Sigmoid colon (tissue), 6 donors: ENCODE measurements at regions not wholly inside any gene's neighbourhood (a gene's known extent, or its start where the extent isn't known, plus 50 kb on each side); places are given as distances from the start of the nearest gene placed in this dataset.

ENCODE experiments used
- DNase-seq: peaks from one replicate; pipeline ENCODE4 v3.0.0-alpha.2; 2019
- H3K27ac ChIP-seq, 4 donors: fragments of 200-600 bp; sonication (generic); one replicate each; pipeline ENCODE4 v1.5.1; 2016 to 2019; ENCODE audit warnings: mild to moderate bottlenecking in 1 of 4
- H3K27me3 ChIP-seq, 3 donors: fragments of 200-600 bp; sonication (generic); one replicate each; pipeline ENCODE4 v1.5.1; 2019; ENCODE audit warnings: mild to moderate bottlenecking in 1 of 3
- H3K36me3 ChIP-seq, 4 donors: fragments of 200-600 bp; sonication (generic); one replicate each; pipeline ENCODE4 v1.5.1; 2016 to 2019
- H3K4me1 ChIP-seq, 4 donors: fragments of 200-600 bp; sonication (generic); one replicate each; pipeline ENCODE4 v1.5.1; 2017 to 2019
- H3K4me3 ChIP-seq, 4 donors: fragments of 200-600 bp; sonication (generic); one replicate each; pipeline ENCODE4 v1.5.1; 2017 to 2019; ENCODE audit warnings: mild to moderate bottlenecking in 2 of 4, moderate library complexity in 1 of 4
- H3K9me3 ChIP-seq, 4 donors: fragments of 200-600 bp in 3 of 4; sonication (generic) in 3 of 4; one replicate each; pipeline versions ENCODE4 v1.5.1 to v1.6.1; 2013 to 2019
- CTCF ChIP-seq, 4 experiments: fragments of 450-650 bp in 3 of 4; fragments of 200-600 bp in 1 of 4; IDR thresholded peaks; one replicate each; pipeline ENCODE4 v1.5.1; 2016 to 2019; ENCODE audit warnings: antibody characterized with exemption in 4 of 4, mild to moderate bottlenecking in 3 of 4, moderate library complexity in 2 of 4
- EP300 ChIP-seq, 4 donors: sonication (generic); formaldehyde crosslinking; IDR thresholded peaks; one replicate each; pipeline ENCODE4 v1.6.1; 2017; ENCODE audit warnings: antibody characterized with exemption in 4 of 4
- POLR2A ChIP-seq, 2 donors: fragments of 450-650 bp; IDR thresholded peaks; one replicate each; pipeline ENCODE4 v1.6.1; 2016; ENCODE audit warnings: antibody characterized with exemption in 2 of 2, mild to moderate bottlenecking in 2 of 2, moderate library complexity in 2 of 2
- POLR2AphosphoS5 ChIP-seq, 4 donors: sonication (generic); formaldehyde crosslinking; IDR thresholded peaks; one replicate each; pipeline ENCODE4 v1.6.1; 2017; ENCODE audit warnings: antibody characterized with exemption in 4 of 4
- WGBS, 2 donors: extraction: QIAGEN DNeasy Blood & Tissue Kit; methylation state at CpG; one replicate each; pipeline ENCODE4 v1.1.7; 2013; 5-methylcytosine and 5-hydroxymethylcytosine counted together
- intact Hi-C: fragments of 100-400 bp; cut with DNase I; formaldehyde crosslinking; loops from one replicate; pipeline ENCODE4 v1.15.1; 2023
- donor health status: healthy with polysubstance abuse.
- donor health status: healthy.

DNA sequence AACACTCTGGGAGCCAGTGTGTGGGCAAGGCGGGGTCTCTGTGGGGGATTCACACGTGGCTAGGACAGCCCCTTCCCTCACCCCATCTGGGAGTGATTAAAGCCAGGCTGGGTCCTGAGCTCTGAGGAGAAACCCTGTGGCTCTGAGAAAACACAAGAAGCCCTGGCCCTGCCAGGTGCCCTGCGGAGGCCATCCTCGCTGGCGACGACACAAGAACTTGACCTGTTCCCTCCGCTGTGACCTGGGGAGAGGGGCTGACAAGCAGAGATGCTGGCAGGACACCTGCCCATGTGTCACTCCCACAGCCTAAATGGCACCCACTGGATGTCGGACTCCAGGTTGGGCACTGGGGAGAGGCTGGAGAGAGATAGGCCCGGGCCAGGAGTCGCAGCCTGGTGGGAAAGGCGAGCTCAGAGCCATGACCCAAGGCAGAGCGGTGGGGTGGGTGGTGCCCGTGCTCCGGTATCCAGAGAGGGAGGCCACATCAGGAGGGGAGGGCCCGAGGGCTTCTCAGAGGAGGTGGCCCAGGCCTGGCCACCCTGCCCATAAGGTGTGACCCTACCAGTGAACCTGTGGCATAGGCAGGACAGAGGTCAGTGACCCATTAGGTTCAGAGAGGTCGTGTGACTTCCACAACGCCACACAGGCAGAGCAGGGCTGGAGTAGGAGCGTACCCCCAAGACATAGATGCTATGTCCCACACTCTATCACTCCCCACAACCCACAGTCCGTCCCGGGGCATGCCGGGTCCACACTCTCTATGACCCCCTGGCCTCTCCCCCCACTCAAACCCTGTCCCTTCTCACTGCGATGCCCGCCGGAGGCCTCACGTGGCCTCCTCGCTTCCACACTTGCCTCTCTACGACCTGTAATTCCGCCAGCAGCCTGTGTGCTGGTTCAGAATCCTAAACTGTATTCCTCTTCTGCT lies 59.4 kb upstream of the HPCAL1 start:
- no peak overlapping the region for H3K27ac ChIP-seq
- no peaks in the 10 kb centered on the region for H3K9me3 ChIP-seq
- peak; percentile 48 for DNase-seq
- no peaks in the 10 kb centered on the region for H3K27me3 ChIP-seq
- no peaks in the 10 kb centered on the region for H3K4me1 ChIP-seq
- TF ChIP-seq EP300 (IDR thresholded peaks at IDR 0.05) (no peak), POLR2A (IDR thresholded peaks at IDR 0.05) (no peak), CTCF (IDR thresholded peaks at IDR 0.05) (no peak), POLR2AphosphoS5 (IDR thresholded peaks at IDR 0.05) (no peak)
- WGBS, 2 donors, result 91 to 94% methylated on average over 28 of the region's 28 CpGs
- intact Hi-C loops, result no loop called here
- no peaks in the 10 kb centered on the region for H3K36me3 ChIP-seq
- H3K4me3 ChIP-seq, result no peak overlapping the region

- peak; percentile 39 for DNase-seq
- TF ChIP-seq POLR2AphosphoS5 (IDR thresholded peaks at IDR 0.05) (no peak), CTCF (IDR thresholded peaks at IDR 0.05) (no peak), EP300 (IDR thresholded peaks at IDR 0.05) (no peak), POLR2A (IDR thresholded peaks at IDR 0.05) (no peak)
- Histone ChIP-seq H3K27me3 (no peaks in the 10 kb centered on the region), H3K27ac (no peak overlapping the region), H3K4me1 (no peaks in the 10 kb centered on the region), H3K9me3 (no peaks in the 10 kb centered on the region), H3K4me3 (no peak overlapping the region), H3K36me3 (no peaks in the 10 kb centered on the region)
- WGBS, 2 donors, result 86 to 94% methylated on average over 10 of the region's 10 CpGs
- intact Hi-C loops, result no loop called here
Observed at GRCh38 chr2:10243926-10244270, 58.8 kb upstream of the HPCAL1 start.

DNA sequence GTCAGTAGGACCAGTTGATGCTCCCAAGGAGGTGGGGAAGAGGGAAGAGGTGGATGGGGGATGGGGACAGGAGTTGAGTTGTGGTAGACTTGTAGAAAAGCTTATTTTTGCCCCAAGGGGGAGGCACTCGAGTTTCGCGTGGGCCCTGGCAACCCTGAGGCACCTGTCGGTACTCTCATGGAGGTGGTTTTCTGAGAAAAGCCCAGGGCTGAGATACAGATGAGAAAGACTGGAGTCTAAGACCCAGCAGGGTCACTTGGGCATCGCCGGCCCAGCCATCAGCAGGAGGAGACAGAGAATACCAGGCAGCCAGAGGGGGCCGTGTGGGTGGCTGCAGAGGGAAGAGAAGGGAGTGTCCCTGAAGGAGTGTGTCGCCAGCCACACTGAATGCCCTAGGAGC lies 57.7 kb upstream of the HPCAL1 start:
- peak; percentile 57 for DNase-seq
- intact Hi-C loops, result no loop called here
- H3K27ac ChIP-seq, result no peak overlapping the region
- H3K4me1 ChIP-seq, result no peaks in the 10 kb centered on the region
- H3K36me3 ChIP-seq, result no peaks in the 10 kb centered on the region
- H3K4me3 ChIP-seq, result no peak overlapping the region
- TF ChIP-seq CTCF (IDR thresholded peaks at IDR 0.05), result no peak
- TF ChIP-seq POLR2AphosphoS5 (IDR thresholded peaks at IDR 0.05), result no peak
- no peak for TF ChIP-seq POLR2A (IDR thresholded peaks at IDR 0.05)
- no peak for TF ChIP-seq EP300 (IDR thresholded peaks at IDR 0.05)
- no peaks in the 10 kb centered on the region for H3K27me3 ChIP-seq
- H3K9me3 ChIP-seq, result peaks cover 0 to 5% (median 4%) of the 10 kb centered on the region in 4 donors
- whole genome bisulfite sequencing, 2 donors, result 90 to 94% methylated on average over 8 of the region's 8 CpGs

GRCh38 chr2:10245661-10246060 lies 57.0 kb upstream of the HPCAL1 start:
- WGBS, 2 donors, result 94% methylated on average over 11 of the region's 11 CpGs
- Histone ChIP-seq H3K36me3 (no peaks in the 10 kb centered on the region), H3K4me3 (no peak overlapping the region), H3K4me1 (no peaks in the 10 kb centered on the region), H3K9me3 (peaks cover 0 to 11% (median 4%) of the 10 kb centered on the region in 4 donors), H3K27ac (no peak overlapping the region), H3K27me3 (no peaks in the 10 kb centered on the region)
- intact Hi-C loops, result no loop called here
- peak; percentile 29 for DNase-seq
- no peak for TF ChIP-seq CTCF (IDR thresholded peaks at IDR 0.05)
- no peak for TF ChIP-seq EP300 (IDR thresholded peaks at IDR 0.05)
- no peak for TF ChIP-seq POLR2A (IDR thresholded peaks at IDR 0.05)
- TF ChIP-seq POLR2AphosphoS5 (IDR thresholded peaks at IDR 0.05), result no peak
